GM21717 (cell line): ENCODE measurements at regions not wholly inside any gene's neighbourhood (a gene's known extent, or its start where the extent isn't known, plus 50 kb on each side); places are given as distances from the start of the nearest gene placed in this dataset.
"Not testable (repeated sequence)": the region's sequence is repeated elsewhere in the genome, so short reads cannot be mapped to it uniquely, and the experiment has no call there.

Experiments used
- ATAC-seq: cut with Tn5 transposase; IDR thresholded peaks from one replicate; pipeline ENCODE4 v1.9.1; 2021; ENCODE audit warnings: mild to moderate bottlenecking, moderate library complexity; ENCODE audit not compliant: unreplicated experiment

GRCh38 chr12:46574847-46575246, 202.3 kb upstream of the SLC38A2 start:
- ATAC-seq: no peak

- no peak for ATAC-seq
These were observed 200.7 kb upstream of the SLC38A2 start for GRCh38 chr12:46573347-46573658.

- no peak for ATAC-seq
These were observed 200.2 kb upstream of the SLC38A2 start for GRCh38 chr12:46572644-46573346.

- no peak for ATAC-seq
These were observed 199.0 kb upstream of the SLC38A2 start for GRCh38 chr12:46571608-46572007.

- ATAC-seq: no peak
These were observed 197.4 kb upstream of the SLC38A2 start for GRCh38 chr12:46569826-46570439.

GRCh38 chr12:46567667-46568066, 195.1 kb upstream of the SLC38A2 start:
- ATAC-seq: no peak

GRCh38 chr12:46562625-46563225, 190.2 kb upstream of the SLC38A2 start:
- no peak for ATAC-seq

- ATAC-seq: not testable (repeated sequence)
These were observed 189.4 kb upstream of the SLC38A2 start for GRCh38 chr12:46561769-46562624.

- no peak for ATAC-seq
These were observed 188.3 kb upstream of the SLC38A2 start for GRCh38 chr12:46560874-46561273.

- ATAC-seq: no peak
These were observed 187.5 kb upstream of the SLC38A2 start for GRCh38 chr12:46560089-46560488.

- no peak for ATAC-seq
These were observed 186.7 kb upstream of the SLC38A2 start for GRCh38 chr12:46559311-46559710.

- no peak for ATAC-seq
These were observed 186.1 kb upstream of the SLC38A2 start for GRCh38 chr12:46558677-46559076.

- no peak for ATAC-seq
These were observed 185.2 kb upstream of the SLC38A2 start for GRCh38 chr12:46557539-46558373.

- no peak for ATAC-seq
These were observed 184.4 kb upstream of the SLC38A2 start for GRCh38 chr12:46556819-46557524.

- no peak for ATAC-seq
These were observed 183.6 kb upstream of the SLC38A2 start for GRCh38 chr12:46556105-46556559.

GRCh38 chr12:46555406-46555852, 182.9 kb upstream of the SLC38A2 start:
- ATAC-seq: no peak

GRCh38 chr12:46554460-46554859, 181.9 kb upstream of the SLC38A2 start:
- no peak for ATAC-seq

GRCh38 chr12:46553911-46554310, 181.3 kb upstream of the SLC38A2 start:
- ATAC-seq: no peak

GRCh38 chr12:46553266-46553665, 180.7 kb upstream of the SLC38A2 start:
- ATAC-seq: no peak
